ENCODE measurements at regions not wholly inside any gene's neighbourhood (a gene's known extent, or its start where the extent isn't known, plus 50 kb on each side); places are given as distances from the start of the nearest gene placed in this dataset.

GRCh38 chr3:64895991-64896895, 208.4 kb upstream of the ADAMTS9 start:
- DNase-seq (ENCODE audit: low spot score in 2 of 2), result no peak
- no peak for TF ChIP-seq POLR2A (IDR thresholded peaks at IDR 0.05)
- TF ChIP-seq, protein P1, sequence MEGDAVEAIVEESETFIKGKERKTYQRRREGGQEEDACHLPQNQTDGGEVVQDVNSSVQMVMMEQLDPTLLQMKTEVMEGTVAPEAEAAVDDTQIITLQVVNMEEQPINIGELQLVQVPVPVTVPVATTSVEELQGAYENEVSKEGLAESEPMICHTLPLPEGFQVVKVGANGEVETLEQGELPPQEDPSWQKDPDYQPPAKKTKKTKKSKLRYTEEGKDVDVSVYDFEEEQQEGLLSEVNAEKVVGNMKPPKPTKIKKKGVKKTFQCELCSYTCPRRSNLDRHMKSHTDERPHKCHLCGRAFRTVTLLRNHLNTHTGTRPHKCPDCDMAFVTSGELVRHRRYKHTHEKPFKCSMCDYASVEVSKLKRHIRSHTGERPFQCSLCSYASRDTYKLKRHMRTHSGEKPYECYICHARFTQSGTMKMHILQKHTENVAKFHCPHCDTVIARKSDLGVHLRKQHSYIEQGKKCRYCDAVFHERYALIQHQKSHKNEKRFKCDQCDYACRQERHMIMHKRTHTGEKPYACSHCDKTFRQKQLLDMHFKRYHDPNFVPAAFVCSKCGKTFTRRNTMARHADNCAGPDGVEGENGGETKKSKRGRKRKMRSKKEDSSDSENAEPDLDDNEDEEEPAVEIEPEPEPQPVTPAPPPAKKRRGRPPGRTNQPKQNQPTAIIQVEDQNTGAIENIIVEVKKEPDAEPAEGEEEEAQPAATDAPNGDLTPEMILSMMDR (IDR thresholded peaks at IDR 0.05), result no peak
- no peak overlapping the region for H3K4me3 ChIP-seq (ENCODE audit: low read depth, poor library complexity, severe bottlenecking)
- intact Hi-C loops (cut with DNase I; ENCODE audit: low total_unique reads), result no loop called here

DNA sequence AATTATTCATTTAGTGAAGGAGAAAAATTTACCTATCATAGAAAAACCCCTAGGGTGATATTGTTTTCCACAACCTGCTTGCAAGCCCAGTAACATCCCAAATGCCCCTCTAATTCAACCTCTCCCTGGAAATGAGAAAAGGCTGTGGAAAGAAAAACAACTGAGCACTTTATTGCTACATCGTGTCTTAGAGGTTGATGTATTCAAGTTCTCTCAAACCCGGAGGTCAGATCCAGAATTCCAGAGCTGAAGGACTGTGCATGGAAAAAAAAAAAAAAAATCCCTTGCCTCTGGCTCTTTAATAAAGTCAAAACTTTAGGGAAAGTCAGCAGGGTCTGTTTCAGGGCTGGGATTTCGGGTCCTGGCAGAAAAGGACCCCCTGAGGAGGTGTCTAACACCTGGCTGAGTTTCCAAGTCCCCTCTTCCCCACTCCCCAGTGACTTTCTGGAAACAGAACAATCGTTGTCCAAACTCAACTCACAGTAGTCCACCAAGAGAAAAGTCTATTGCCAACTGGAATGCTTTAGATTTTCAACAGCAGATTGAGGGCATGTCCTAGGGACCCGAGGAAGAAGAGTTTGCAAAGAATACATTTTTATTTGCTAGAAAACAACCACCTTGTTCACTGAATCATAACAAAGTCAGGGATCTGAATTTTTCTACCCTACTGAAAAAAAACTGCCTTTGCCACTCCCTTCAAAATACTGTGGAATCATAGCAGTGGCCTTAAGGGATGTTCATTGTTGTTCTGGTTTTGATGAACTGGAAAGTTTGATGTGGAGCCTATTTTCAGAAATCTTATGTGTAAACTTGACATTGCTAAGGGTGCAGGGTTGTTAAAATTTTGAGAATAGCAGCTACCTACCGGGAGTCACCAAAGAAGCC, 207.5 kb upstream of the ADAMTS9 start:
- DNase-seq (ENCODE audit: low spot score in 2 of 2), result no peak
- TF ChIP-seq, protein P1 (IDR thresholded peaks at IDR 0.05), result no peak
- TF ChIP-seq POLR2A (IDR thresholded peaks at IDR 0.05), result no peak
- WGBS, 2 donors, result 62 to 76% methylated on average over 6 of the region's 6 CpGs
- intact Hi-C loops (cut with DNase I; ENCODE audit: low total_unique reads), result no loop called here
- no peak overlapping the region for H3K4me3 ChIP-seq (ENCODE audit: low read depth, poor library complexity, severe bottlenecking)

- 70 to 77% methylated on average over 5 of the region's 5 CpGs for WGBS, 2 donors
- TF ChIP-seq POLR2A (IDR thresholded peaks at IDR 0.05), result no peak
- TF ChIP-seq, protein P1 (IDR thresholded peaks at IDR 0.05), result no peak
- H3K4me3 ChIP-seq (ENCODE audit: low read depth, poor library complexity, severe bottlenecking), result no peak overlapping the region
- intact Hi-C loops (cut with DNase I; ENCODE audit: low total_unique reads), result no loop called here
- no peak for DNase-seq (ENCODE audit: low spot score in 2 of 2)
Measured at GRCh38 chr3:64894006-64894405, 206.2 kb upstream of the ADAMTS9 start.

DNA sequence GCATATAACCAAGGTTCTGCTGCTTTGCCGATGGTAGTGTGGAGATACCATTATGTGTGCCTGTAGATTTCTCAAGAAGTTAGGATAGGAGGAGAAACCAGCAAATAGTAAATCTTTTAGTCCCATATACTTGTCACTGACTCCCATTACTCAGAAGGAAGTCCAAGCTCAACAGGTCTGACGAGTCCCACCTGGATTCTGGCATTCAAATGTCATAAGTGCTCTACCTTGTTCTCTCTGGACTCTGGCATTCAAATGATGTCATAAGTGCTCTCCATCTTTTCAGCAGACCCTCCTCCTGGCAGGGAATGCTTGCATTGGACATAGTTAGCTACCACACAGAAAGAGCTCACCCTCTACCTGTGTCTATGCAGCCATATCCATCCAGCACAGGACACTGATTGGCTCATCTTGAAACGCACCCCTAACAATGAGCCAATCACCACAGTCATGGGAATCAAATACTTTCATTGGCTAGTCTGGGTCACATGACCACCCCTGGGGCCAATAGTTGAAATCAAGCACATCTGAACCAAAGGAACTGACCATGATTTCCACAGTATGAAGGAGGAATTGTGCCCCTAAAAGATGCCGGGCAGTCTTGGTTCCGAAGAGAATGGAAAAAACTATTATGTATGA, 205.0 kb upstream of the ADAMTS9 start:
- 93% methylated on average over 5 of the region's 5 CpGs for WGBS, 2 donors
- no peak overlapping the region for H3K4me3 ChIP-seq (ENCODE audit: low read depth, poor library complexity, severe bottlenecking)
- no peak for DNase-seq (ENCODE audit: low spot score in 2 of 2)
- TF ChIP-seq, protein P1 (IDR thresholded peaks at IDR 0.05), result no peak
- no peak for TF ChIP-seq POLR2A (IDR thresholded peaks at IDR 0.05)
- intact Hi-C loops (cut with DNase I; ENCODE audit: low total_unique reads), result no loop called here

- intact Hi-C loops (cut with DNase I; ENCODE audit: low total_unique reads), result no loop called here
- DNase-seq (ENCODE audit: low spot score in 2 of 2), result no peak
- WGBS, 2 donors, result 94 to 96% methylated on average over 2 of the region's 2 CpGs
- H3K4me3 ChIP-seq (ENCODE audit: low read depth, poor library complexity, severe bottlenecking), result no peak overlapping the region
- TF ChIP-seq POLR2A (IDR thresholded peaks at IDR 0.05), result no peak
- TF ChIP-seq, protein P1 (IDR thresholded peaks at IDR 0.05), result no peak
Measured at GRCh38 chr3:64891021-64891420, 203.2 kb upstream of the ADAMTS9 start.
